H4 (cell line): ENCODE measurements at regions not wholly inside any gene's neighbourhood (a gene's known extent, or its start where the extent isn't known, plus 50 kb on each side); places are given as distances from the start of the nearest gene placed in this dataset.

Experiments used
- DNase-seq: peaks from one replicate; pipeline ENCODE4 v3.0.0-alpha.2; 2015; ENCODE audit warnings: low spot score

DNA sequence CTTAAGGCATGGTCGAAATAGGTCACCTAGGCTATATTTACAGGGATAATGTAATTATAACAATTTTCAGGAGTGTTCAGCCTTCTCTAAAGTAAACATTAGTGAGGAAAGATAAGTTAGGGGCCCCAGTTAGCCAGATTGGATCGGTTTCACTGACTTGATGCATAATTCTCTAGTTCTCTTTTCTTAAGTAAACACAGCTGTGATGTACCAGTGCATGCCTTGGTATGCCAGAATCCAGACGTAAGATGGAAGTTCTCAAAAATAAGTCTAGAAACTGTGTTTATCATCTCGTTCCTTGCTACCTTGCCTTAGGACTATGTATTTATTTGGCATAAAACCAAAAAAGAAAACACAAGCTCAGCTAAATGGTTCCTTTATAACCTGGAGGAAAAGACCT, 442.2 kb upstream of the CLINT1 start:
- DNase-seq, result no peak

DNA sequence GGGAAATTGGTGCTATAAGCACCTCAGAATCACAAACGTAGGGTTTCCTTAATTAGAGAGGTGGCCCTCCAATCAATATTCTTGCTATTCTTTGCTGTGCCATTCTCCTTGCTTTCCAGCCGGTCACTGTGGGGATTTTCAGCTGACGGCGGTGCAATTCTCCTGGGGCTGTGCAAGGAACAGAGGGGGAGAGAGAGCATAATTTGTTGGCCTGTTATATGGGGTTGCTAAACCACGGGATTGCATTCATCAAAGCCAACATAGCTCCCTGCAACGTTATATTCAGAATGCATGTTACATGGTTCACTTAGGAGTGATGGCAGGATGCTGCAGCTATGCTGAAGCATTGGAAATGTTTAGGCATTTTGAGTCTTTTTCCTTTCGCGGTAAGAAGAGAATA, 441.3 kb upstream of the CLINT1 start:
- no peak for DNase-seq

DNA sequence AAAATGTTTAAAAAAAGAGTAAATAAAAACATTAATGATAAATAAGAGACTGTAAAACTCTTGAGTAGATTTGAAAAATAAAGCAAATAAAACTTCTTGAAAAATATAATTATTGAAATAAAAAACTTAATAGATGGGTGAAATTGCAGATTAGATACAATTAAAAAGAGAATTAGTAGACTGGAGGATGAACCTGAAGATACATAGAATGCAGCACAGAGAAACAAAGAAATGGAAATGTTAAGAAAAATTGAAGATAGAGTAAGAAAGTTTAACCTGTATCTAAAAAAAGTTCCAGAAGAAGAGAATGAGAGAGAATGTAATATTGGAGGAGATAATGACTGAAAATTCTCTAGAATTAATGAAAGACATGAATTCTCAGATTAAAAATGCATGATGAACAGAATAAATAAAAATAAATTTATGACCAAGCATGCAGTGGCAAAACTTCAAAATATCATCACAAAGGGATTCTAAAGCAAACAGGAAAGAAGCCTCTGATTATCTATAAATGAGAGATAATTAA, 438.1 kb upstream of the CLINT1 start:
- no peak for DNase-seq

DNA sequence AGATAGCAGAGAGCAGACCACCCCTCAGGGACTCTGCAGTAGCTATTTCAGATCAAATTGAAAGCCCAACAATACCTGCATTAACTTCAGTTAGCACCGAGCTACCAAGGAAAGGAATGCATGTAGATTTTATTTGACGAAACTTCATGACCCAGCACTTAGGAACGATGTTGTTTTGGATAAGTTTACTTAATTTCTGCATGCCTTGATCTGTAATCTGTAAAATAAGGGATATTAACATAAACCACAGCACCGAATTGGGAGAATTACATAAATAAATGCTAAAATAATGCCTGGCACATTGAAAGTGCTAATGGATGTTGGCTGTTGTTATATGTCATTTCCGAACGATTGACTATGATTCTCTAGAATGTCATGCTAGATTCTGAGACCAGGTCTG, 435.8 kb upstream of the CLINT1 start:
- no peak for DNase-seq

DNA sequence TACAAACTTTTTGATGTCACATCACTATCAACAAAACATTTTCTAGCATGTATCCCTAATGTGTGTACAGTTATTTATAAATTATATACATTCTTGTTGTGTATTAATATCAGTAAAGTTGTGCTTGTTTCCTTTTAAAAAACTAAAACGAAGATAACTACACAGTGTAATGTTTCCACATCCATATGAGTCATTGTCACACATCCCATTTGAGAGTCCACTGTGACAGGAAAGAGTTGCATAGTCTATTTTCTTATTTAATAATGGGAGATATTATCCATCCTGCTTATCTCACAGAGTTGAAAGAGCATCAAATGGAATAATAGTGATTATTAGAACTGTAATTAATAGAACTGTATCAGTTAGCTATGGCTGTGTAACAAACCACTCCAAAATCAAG, 434.0 kb upstream of the CLINT1 start:
- DNase-seq, result no peak

DNA sequence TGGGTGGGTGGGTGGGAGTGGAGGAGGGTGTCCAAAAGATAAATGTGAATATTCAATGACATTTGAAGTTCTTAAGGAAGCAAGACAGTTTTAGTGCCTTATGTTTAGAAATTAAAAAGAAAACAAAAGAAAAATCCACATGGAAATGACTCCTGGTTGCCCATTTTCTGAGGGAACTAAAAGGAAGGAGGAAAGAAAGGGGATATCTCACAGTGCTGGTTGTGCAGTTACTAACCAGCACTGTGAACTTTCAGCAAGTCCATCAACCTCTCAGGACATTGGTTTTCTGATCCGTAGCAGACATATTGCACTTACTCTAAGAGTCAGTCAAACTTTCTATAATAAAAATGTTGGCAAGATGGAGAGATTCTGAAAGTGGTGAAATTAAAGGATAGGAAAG, 431.0 kb upstream of the CLINT1 start:
- no peak for DNase-seq

DNA sequence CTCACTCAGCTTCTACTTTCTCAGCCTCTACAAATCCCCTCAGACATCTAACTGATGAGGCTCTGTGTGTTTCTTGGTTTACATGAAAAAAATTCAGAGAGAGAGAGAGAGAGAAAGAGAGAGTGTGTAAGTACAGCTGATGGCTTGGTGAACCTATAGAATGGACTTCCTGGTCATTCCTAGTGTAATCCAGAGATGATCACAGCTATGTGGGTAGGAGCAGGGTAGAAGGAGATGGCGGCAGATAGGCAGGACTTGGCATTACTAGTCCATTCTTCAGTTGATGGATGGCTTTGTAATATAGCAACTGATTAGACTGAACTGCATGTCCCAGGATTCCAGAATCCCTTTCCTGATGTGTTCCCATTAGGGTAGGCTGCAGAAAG, 429.3 kb upstream of the CLINT1 start:
- no peak for DNase-seq

DNA sequence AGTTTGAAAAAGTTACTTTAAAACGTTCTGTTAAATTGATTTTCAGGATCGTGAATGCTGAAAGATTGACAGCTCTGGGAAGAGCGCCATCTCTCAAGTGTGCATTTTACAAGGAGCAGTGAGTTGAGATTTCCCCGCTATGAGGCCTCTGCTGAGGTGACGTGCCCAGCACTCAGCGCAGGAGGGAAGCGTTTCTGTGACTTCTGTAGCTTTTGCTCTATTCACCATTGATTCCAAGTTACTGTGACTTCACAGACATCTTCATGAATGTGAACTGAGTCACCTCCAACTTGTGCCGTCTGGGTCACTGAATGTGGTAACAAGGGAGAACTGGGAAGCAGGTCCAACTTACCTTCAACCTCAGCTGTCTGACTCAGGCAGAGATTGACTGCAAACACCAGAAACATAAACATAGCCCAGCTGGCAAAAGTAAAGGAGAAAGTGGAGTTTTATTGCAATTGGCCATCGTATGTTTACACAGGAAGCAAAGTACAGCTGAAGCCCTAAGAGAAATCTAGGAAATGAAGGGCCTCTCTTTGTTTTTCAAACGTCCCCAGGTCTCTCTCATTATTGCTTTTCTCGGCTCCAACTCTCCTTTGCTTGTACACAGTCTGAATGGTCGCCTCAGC, 428.8 kb upstream of the CLINT1 start:
- DNase-seq, result peak; percentile 60

DNA sequence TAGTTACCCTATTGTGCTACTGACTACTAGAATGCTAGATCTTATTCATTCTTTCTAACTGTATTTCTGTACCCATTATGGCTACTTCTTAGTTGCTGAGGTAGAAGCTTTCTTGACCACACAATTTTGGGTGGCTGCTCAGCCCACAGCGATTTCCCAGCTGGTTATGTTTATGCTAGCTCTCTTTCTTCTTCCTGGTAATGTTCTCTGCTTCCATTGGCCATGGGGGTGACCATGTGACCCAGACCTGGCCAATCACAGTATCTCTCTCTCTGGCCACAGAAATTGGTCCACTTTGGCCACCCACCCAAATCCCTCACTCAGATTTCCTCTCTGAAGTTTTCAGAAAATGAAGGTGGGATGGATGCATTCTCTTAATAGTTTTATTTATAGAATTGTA, 427.9 kb upstream of the CLINT1 start:
- no peak for DNase-seq

DNA sequence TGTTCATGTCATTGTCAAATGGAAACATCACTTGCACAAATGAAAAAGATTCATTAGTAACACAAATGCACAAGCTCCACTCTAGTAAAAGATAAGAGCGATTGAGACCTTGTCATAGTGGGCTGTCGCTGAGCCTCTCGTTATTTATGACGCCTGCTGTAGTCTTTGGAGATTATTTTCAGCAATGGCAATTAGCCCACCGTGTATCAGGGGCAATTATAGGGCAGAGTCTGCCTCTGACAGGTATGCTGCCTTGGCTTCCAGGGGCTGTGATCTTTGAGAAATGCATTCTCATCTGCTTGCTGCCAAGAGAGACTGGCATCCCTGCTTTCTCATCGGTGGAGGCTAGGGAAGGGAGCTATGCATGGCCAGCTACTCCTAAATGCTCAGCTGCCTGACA, 426.8 kb upstream of the CLINT1 start:
- no peak for DNase-seq

DNA sequence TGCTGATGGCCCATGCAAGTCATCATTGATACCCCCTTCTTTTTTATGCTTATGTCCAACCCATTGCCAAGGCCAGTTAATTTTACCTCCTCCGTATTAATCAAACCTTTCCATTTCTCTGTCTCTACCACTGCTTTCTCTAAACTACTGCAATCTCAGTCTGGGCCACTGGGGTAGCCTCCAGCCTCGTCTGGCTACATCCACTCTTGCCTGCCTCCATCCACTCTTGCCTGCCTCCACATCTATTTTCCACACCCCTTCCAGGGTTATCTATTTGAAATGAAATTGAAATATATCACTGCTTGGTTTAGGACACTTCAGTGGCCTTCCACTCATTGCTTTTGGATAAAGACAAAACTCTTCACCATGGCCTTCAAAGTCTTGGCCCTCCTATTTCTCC, 425.3 kb upstream of the CLINT1 start:
- DNase-seq, result no peak

DNA sequence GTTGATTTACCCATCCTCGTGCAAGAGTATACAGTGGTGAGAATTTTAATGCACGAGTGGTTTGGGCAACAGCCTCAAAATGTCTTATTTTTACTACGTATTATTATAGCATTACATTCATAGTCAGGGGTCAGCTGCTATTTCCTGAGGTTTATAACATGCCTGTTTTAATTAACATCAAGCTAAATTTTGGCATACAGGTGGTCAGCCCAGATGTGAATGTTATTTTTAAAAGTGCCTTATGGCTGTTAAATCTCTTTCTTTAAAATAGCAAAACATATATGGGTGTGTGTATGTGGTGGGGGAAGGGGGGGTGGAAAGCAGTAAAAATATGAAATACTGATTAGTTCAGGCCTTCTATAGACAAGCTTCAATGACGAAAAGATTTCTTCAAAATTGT, 424.5 kb upstream of the CLINT1 start:
- DNase-seq, result no peak

DNA sequence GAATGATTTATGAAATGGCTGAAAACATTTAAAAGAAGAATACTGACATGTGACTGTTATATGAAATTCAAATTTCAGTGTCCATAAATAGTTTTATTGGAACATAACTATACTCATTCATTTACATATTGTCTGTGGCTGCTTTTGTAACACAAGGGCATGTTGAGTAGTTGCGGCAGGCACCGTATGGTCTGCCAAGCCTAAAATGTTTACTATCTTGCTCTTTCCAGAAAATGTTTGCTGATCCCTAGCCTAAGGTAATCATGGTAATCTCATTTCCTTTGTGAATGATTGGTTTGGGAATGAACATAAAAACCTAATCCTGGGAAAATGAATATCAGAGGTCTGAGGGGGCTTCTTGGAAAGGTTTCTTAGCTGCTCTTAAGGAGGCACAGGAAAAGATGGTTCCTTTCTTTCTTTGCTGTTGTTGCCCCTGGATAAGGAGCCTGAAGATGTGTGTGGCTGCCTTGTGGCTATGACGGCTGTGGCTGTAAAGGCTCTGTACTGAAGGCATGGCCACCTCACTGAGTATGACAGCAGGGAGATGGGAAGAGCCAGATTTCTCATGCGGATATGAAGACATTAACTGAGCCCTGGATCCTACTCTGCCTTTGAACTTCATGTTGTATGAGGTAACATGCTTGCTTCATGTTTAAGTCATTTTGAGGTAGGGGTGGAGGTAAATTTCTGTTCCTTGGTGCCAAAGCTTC, 419.4 kb upstream of the CLINT1 start:
- DNase-seq, result no peak

DNA sequence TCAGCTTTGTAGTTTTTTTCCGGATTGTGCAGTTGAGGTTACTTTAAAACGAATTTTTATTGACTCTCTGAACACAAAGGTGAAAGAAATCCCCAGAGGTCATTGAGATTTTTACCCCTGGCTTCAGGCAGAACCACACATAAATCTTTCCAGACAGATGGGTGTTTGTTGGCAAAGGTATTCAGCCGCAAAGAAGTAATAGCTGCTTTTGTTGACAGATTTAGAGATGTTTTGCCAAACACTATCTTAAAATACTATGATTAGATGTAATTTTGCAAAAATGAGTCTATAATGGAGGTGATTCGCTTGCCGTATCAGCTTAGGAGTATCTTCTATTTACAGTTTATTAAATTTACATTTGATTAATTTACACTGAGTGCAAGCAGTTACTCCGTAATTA, 418.3 kb upstream of the CLINT1 start:
- DNase-seq, result no peak

DNA sequence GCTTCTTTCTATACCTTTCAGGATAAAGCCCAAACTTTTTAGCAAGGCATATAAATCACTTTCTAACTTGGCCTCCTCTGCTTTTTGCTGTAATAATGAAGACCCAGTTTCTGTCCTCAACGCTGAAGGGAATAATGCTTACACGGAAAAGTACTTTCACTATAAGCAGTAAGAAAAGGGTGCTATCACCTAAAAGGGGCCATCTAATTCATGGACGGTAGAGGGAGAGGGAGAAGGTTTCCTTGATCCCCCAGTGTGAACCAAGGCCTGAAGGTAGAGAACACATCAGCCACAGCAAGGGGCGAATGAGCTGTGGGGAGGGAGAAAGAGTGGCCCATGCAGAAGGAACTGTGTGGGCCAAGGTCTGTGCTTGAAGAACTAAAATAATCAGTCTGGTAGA, 417.7 kb upstream of the CLINT1 start:
- DNase-seq, result no peak

DNA sequence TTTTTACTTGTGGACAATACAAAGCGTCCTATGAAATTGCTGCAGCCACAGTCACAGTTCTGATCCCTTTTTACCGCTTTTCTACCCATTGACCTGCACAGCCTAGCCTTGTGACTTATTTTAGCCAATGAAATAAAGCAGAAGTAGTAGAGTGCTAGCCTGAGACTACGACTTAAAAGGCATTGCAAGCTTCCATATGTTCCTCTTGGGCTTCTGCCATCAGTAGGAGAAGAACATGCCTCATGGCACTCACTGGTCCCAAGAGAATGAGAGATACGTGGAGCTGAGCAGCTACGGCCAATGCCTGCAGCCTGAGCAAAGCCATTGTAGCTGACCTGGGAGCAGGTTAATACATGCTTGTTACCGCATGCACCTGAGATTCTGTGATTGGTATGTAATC, 416.6 kb upstream of the CLINT1 start:
- DNase-seq, result no peak

DNA sequence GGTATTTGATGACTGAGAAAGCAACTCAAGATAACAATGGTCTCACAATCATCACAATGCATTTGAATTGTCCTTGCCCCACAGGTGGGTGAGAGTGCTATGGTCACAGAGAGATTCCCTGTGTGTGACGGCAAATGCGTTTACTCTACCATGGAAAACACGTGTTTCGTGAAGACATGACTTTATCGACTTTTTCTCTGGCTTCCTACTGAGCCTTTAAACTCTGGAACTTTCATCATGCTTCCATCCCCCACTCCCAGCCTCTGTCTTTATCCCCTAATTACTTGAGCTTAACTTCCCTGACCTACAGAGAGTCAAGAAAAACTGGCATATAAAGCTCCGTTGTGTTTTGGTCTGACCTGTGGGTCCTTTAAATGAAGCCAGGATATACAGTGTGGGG, 414.1 kb upstream of the CLINT1 start:
- DNase-seq, result no peak

DNA sequence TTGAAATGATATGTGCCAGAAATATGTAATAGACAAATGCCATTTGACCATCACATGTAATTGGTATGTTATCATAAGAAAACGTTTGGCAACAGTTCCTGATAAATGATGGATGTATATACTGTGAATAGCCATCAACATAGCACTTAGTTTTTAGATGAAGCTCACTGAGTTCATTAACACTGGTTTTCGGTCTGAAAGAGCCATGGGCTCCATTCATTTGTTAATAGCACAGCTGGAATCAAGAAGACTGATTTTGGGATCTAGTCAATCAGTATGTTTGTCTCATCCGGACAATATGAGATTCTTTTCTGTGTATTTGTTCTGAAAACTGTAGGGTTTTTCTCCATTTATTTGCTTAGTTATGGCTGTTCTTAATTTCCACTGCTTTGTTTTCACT, 413.5 kb upstream of the CLINT1 start:
- DNase-seq, result no peak

DNA sequence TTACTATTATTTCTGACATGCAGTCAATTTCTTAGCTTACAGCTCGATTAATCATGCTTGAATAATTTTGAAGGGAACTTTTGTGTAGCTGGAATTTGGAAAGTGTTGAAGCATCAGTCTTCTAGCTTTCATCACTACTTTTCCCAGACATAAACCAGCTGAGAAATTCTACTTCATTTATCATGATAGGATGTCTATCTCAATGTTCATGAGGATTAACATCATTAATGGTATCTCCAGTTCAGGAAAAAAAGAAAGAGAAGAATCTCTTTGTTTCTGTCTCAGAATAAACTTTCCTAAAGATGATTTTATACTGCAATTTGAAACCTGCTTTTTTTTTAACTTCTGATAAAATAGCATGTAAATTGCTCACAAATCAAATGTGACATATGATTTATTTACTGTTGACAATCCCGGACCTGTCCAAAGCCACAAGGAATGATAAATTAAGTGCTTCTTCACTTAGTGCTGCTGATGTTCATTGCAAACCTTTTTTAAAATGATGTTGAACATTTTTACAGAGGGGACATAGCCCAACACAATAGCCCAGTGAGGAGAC, 412.1 kb upstream of the CLINT1 start:
- DNase-seq, result no peak

DNA sequence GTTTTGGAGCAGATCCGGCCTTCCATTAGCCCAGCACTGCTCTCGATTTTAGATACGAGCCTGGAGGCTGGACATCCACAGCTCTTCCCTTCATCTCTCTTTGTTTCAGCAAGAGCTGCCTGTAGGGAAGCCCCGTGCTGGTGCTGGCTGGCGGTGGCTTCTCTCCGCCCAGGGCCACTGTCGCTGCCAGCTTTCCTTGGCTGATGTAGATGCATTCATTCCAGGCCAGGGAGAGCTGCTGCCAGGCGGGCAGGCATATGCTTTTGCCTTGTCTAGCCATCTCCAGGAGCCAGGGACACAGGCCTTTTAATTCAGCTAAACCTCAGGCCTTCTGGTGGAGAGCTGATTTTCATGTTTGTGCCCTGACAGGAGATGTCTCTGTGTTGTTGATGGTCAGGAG, 409.3 kb upstream of the CLINT1 start:
- DNase-seq, result no peak

DNA sequence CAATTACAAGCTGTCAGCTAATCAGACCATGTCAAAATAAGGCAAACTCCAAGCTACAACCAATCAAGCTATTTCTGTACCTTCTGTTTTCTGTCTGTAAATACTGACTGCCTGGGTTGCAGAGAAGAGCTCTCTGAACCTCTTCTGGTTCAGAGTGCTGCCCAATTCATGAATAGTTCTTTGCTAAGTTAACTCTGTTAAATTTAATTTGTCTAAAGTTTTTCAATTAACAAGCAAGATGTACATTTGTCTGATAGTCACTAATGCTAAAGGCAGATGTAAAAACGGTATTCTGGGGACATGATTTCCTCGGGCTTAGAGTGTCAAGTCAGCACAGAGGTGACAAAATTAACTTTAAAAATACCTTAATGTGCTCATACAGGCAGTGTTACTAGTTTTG, 408.3 kb upstream of the CLINT1 start:
- DNase-seq, result no peak

DNA sequence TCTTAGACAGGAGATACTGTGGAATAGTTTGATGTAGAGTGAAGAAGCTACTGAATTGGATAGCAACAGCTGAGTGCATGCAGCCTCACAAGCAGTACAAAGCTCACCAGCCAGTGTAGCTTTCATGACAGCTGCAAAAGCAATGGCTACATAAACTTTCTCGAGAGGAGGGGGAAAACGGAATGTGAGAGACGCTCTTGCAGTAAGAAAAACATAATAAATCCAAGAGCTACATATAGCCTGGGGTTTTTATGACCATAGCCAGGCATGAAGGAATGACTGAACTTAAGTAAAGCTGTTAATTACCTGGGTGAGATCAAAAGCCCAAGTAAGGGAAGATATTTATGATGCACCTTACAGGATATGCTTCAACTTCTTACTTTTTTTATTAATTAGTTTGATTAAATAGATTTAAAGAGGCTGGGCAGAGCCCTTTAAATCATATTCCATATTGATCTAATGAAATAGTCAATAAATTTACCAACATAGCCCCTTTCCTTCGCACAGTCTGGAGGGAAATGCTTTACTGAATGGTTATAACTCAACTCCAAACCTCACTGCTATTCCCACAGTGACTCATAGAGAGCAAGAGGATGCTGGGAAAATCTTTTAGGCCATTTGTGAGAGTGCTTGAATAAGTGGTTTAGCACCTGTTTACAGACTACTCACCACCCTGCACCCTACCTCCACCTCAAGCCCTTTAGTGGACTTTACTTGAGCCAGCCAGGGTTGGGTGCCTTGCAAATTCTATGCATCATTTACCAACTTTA, 407.2 kb upstream of the CLINT1 start:
- DNase-seq, result no peak

DNA sequence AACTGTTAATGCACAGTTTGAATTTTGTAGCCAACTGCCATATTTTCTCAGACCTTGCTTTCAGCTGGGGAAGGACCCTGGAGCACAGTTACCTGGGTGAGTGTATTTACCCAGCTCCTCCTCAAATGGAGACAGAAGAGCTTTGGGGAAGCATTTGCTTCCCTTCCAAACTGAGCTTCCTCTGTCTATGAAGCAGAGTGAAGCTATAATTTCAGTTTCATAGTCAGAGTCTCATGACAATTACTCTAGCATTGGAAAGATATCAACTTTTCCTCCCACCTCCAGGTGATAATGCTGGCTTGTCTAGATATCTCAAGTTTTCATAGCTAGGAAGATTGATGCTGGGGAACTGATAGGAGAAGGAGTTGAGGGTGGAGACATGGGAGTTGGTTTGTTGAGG, 406.4 kb upstream of the CLINT1 start:
- no peak for DNase-seq
